Esophagus muscularis mucosa (tissue), 4 donors: ENCODE measurements at regions not wholly inside any gene's neighbourhood (a gene's known extent, or its start where the extent isn't known, plus 50 kb on each side); places are given as distances from the start of the nearest gene placed in this dataset.

ENCODE experiments used
- DNase-seq: peaks from one replicate; pipeline ENCODE4 v3.0.0-alpha.2; 2017; ENCODE audit errors: extremely low spot score
- H3K27ac ChIP-seq, 4 donors: fragments of 200-600 bp; sonication (generic); replicated peaks in 1 of 4; 1 replicate in 3 of 4; 2 replicates in 1 of 4; pipeline ENCODE4 v1.5.1; 2016 to 2019; ENCODE audit warnings: mild to moderate bottlenecking in 1 of 4
- H3K27me3 ChIP-seq, 4 donors: fragments of 200-600 bp; sonication (generic); one replicate each; pipeline versions ENCODE4 v1.5.1 to v1.6.0; 2016 to 2019
- H3K36me3 ChIP-seq, 4 donors: fragments of 200-600 bp; sonication (generic); one replicate each; pipeline ENCODE4 v1.5.1; 2016 to 2019
- H3K4me1 ChIP-seq, 4 donors: fragments of 200-600 bp; sonication (generic); one replicate each; pipeline ENCODE4 v1.5.1; 2016 to 2019
- H3K4me3 ChIP-seq, 4 donors: fragments of 200-600 bp; sonication (generic); 1 replicate in 2 of 4; 2 replicates in 2 of 4; pipeline ENCODE4 v1.5.1; 2016 to 2019; ENCODE audit warnings: mild to moderate bottlenecking in 4 of 4, moderate library complexity in 1 of 4
- H3K9me3 ChIP-seq, 4 donors: fragments of 200-600 bp; sonication (generic); 1 replicate in 3 of 4; 2 replicates in 1 of 4; pipeline ENCODE4 v1.5.1; 2016 to 2019
- EP300 ChIP-seq: sonication (generic); formaldehyde crosslinking; IDR thresholded peaks from one replicate; pipeline ENCODE4 v1.6.1; 2017; ENCODE audit warnings: antibody characterized with exemption
- POLR2A ChIP-seq: fragments of 450-650 bp; IDR thresholded peaks from one replicate; pipeline ENCODE4 v1.6.1; 2017; ENCODE audit warnings: antibody characterized with exemption, moderate library complexity, mild to moderate bottlenecking, low read depth
- POLR2AphosphoS5 ChIP-seq, 2 donors: sonication (generic); formaldehyde crosslinking; IDR thresholded peaks; one replicate each; pipeline ENCODE4 v1.6.1; 2017; ENCODE audit warnings: antibody characterized with exemption in 2 of 2
- WGBS: methylation state at CpG from one replicate; pipeline ENCODE4 v1.1.5; 2018; 5-methylcytosine and 5-hydroxymethylcytosine counted together
- intact Hi-C: fragments of 100-400 bp; cut with DNase I; formaldehyde crosslinking; loops from one replicate; pipeline ENCODE4 v1.15.1; 2023
- TF ChIP-seq, protein P1 (sequence below), 3 experiments: fragments of 200-600 bp in 2 of 3; fragments of 450-650 bp in 1 of 3; sonication (generic) in 2 of 3; IDR thresholded peaks; one replicate each; pipeline ENCODE4 v1.5.1; 2017 to 2019; ENCODE audit warnings: antibody characterized with exemption in 3 of 3, mild to moderate bottlenecking in 2 of 3, moderate library complexity in 1 of 3

DNA sequence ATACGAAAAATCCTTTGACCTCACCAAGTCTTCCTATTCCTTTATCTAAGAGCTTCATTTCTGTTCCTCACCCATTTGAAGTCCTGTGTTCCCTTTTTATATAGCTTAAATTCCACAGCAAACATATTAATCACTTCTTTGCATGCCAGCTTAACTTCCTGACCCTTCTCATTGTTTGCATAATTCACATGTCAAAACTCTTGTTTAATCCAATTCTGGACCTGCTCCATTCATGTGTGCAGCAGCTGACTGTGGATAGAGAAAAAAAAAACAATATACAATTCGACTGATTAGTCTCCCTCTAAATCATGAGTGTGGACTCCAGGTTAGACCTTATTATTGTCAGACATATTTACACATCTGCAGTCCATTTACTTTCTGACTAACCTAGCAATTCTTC lies 991.2 kb upstream of the TENM4 start:
- Histone ChIP-seq H3K4me1 (no peaks in the 10 kb centered on the region), H3K9me3 (no peaks in the 10 kb centered on the region), H3K36me3 (no peaks in the 10 kb centered on the region), H3K27me3 (no peaks in the 10 kb centered on the region), H3K27ac (no peak overlapping the region), H3K4me3 (no peak overlapping the region)
- no peak for DNase-seq
- WGBS = 46% methylated on average over 2 of the region's 2 CpGs
- TF ChIP-seq POLR2AphosphoS5 (IDR thresholded peaks at IDR 0.05) (no peak), POLR2A (no peak), EP300 (no peak)
- TF ChIP-seq, protein P1, sequence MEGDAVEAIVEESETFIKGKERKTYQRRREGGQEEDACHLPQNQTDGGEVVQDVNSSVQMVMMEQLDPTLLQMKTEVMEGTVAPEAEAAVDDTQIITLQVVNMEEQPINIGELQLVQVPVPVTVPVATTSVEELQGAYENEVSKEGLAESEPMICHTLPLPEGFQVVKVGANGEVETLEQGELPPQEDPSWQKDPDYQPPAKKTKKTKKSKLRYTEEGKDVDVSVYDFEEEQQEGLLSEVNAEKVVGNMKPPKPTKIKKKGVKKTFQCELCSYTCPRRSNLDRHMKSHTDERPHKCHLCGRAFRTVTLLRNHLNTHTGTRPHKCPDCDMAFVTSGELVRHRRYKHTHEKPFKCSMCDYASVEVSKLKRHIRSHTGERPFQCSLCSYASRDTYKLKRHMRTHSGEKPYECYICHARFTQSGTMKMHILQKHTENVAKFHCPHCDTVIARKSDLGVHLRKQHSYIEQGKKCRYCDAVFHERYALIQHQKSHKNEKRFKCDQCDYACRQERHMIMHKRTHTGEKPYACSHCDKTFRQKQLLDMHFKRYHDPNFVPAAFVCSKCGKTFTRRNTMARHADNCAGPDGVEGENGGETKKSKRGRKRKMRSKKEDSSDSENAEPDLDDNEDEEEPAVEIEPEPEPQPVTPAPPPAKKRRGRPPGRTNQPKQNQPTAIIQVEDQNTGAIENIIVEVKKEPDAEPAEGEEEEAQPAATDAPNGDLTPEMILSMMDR (IDR thresholded peaks at IDR 0.05) = no peak
- intact Hi-C loops = no loop called here

DNA sequence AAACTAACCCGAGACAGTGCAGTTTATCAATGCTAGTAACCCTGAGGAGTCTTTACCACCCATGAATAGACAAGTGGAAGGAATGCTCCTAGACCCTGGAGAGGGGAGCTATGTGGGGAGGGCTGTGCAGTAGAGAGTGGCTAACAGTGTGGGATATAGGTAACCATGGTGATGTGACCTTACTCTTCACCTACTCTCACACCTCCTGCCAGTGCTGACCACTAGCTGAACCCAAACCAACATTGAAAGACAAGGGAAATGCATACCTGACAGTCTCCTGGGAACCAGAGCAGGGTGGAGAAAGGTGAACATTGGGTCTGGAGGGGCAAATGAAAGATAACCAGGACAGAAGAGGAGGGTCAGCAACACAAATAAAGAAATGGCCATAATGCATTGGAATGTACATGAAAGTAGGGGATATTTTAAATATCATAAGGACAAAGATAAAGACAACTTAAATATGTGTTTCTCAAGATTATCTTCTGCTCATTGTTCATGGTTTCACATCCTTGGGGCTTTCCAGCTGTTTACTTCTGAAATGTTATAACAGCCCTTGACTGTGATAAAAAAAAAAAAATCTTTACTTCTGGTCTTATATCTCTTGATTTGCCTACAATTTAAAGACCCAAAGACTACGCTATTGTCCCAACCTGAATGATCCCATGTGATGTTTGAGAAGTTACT lies 983.3 kb upstream of the TENM4 start:
- Histone ChIP-seq H3K27ac (no peak overlapping the region), H3K36me3 (no peaks in the 10 kb centered on the region), H3K9me3 (no peaks in the 10 kb centered on the region), H3K27me3 (no peaks in the 10 kb centered on the region), H3K4me1 (no peaks in the 10 kb centered on the region), H3K4me3 (no peak overlapping the region)
- TF ChIP-seq POLR2A = no peak
- TF ChIP-seq EP300 = no peak
- TF ChIP-seq, protein P1 (IDR thresholded peaks at IDR 0.05) = no peak
- no peak for TF ChIP-seq POLR2AphosphoS5 (IDR thresholded peaks at IDR 0.05)
- DNase-seq = no peak
- intact Hi-C loops = no loop called here
- 61% methylated on average over 2 of the region's 2 CpGs for WGBS

DNA sequence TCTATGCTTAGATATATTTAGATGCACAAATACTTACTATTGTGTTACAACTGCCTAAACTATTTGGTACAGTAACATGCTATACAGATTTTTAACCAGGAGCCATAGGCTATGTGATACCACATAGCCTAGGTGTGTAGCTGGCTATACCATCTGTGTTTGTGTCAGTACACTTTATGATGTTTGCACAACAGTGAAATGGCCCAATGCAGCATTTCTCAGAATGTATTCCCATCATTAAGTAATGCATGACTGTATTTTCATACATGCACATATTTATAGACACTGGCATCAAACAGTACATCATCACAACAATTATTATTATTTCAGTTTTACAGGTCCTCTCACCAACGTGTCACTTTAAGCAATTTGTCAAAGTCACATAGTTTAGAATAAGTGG lies 979.5 kb upstream of the TENM4 start:
- WGBS = 43% methylated on average over 1 of the region's 1 CpG
- H3K4me1 ChIP-seq = no peaks in the 10 kb centered on the region
- DNase-seq = no peak
- intact Hi-C loops = no loop called here
- H3K27ac ChIP-seq = no peak overlapping the region
- H3K9me3 ChIP-seq = no peaks in the 10 kb centered on the region
- H3K4me3 ChIP-seq = no peak overlapping the region
- no peaks in the 10 kb centered on the region for H3K27me3 ChIP-seq
- no peaks in the 10 kb centered on the region for H3K36me3 ChIP-seq
- TF ChIP-seq, protein P1 (IDR thresholded peaks at IDR 0.05) = no peak

DNA sequence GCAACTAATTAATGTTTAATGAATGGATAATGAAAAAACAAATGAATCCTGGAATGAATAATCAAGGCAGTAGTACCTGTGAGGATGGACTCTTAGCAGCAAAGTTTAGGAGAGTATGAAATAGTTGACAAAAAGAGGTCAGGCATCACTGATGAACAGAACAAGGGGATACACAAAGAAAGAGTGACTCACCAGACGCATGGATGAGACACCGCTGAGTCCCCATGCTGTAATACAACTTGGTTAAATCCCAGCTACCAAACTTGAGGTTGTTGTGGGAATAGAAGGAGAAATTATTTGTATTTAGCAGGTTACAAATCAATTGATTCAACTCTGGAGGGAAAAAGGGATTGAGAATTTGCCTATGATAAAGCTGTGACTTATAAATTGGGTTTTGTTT lies 976.9 kb upstream of the TENM4 start:
- Histone ChIP-seq H3K9me3 (no peaks in the 10 kb centered on the region), H3K4me1 (no peaks in the 10 kb centered on the region), H3K36me3 (no peaks in the 10 kb centered on the region), H3K27ac (no peak overlapping the region), H3K27me3 (no peaks in the 10 kb centered on the region), H3K4me3 (no peak overlapping the region)
- DNase-seq = no peak
- WGBS = 59% methylated on average over 2 of the region's 2 CpGs
- intact Hi-C loops = no loop called here
- TF ChIP-seq POLR2A (no peak), EP300 (no peak), POLR2AphosphoS5 (IDR thresholded peaks at IDR 0.05) (no peak)
- TF ChIP-seq, protein P1 (IDR thresholded peaks at IDR 0.05) = no peak

DNA sequence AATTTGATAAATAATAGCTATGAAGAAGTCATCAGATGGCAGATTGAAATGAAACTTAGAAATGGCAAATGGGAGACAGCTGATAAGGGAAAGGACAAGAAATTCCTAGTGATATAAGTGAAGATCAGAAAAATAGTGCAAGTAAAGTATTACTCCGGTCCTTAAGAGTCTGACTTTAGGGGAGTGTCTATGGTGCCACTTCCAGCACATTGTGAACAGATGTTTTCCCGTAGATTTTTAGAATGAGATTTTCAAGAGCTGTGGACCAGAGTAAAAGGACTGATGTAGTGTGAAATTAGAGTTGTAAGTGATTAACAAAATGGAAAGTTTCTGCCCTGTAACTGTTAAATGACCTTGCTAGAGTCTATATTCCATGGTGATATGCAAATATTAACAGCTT lies 974.8 kb upstream of the TENM4 start:
- intact Hi-C loops = no loop called here
- 89% methylated on average over 2 of the region's 2 CpGs for WGBS
- Histone ChIP-seq H3K4me1 (no peaks in the 10 kb centered on the region), H3K27me3 (no peaks in the 10 kb centered on the region), H3K9me3 (no peaks in the 10 kb centered on the region), H3K36me3 (no peaks in the 10 kb centered on the region), H3K27ac (no peak overlapping the region), H3K4me3 (no peak overlapping the region)
- no peak for DNase-seq
- TF ChIP-seq POLR2A (no peak), POLR2AphosphoS5 (IDR thresholded peaks at IDR 0.05) (no peak), EP300 (no peak)
- TF ChIP-seq, protein P1 (IDR thresholded peaks at IDR 0.05) = no peak
